HepG2 (cell line): ENCODE measurements at regions not wholly inside any gene's neighbourhood (a gene's known extent, or its start where the extent isn't known, plus 50 kb on each side); places are given as distances from the start of the nearest gene placed in this dataset.

ENCODE experiments used
- ATAC-seq: fragments of 200-7000 bp; cut with Tn5 transposase; 3 replicates; pipeline ENCODE4 v1.9.1; 2020; ENCODE audit warnings: mild to moderate bottlenecking, moderate library complexity
- BruUV-seq: library from RNA; stranded (reverse); fragments of 400-500 nt; replicated peaks from 2 replicates; lab custom pipeline; 2021; lab: Mats Ljungman, UMichigan
- CTCF ChIA-PET: fragments of 300-600 bp; formaldehyde crosslinking; extraction: SDS; loops from one replicate; lab custom pipeline; 2021; ENCODE audit warnings: low total read pairs, inconsistent platforms, low intra/inter-chr PET ratio; lab: Yijun Ruan, JAX
- POLR2A ChIA-PET: fragments of 350-600 bp; sonication (Branson Sonifier 250); formaldehyde crosslinking; loops from one replicate; lab custom pipeline; 2020; ENCODE audit warnings: antibody characterized with exemption, inconsistent platforms; lab: Yijun Ruan, JAX
- DNase-seq: peaks from one replicate; pipeline ENCODE4 v3.0.0-alpha.2; 2015; ENCODE audit warnings: low spot score
- FAIRE-seq: peaks from 3 replicates; lab custom pipeline; 2011; peaks lifted over from hg19 to GRCh38; lab: Jason Lieb, UNC
- H2AFZ ChIP-seq: one replicate; pipeline ENCODE4 v1.6.1; 2011; ENCODE audit warnings: low read length, inconsistent platforms
- H3K27ac ChIP-seq: fragments of 300-600 bp; 3 replicates; pipeline ENCODE4 v1.8.0; 2011; ENCODE audit warnings: mixed run types, mild to moderate bottlenecking, mixed read lengths, low read length, inconsistent platforms; ENCODE audit not compliant: insufficient read depth; ENCODE audit errors: extremely low read length
- H3K27me3 ChIP-seq, 2 experiments: fragments of 200-600 bp in 1 of 2; 2 replicates in 1 of 2; 3 replicates in 1 of 2; pipeline versions ENCODE4 v1.6.0 to v1.8.0; 2011; ENCODE audit warnings: low read length in 2 of 2, mild to moderate bottlenecking in 2 of 2, moderate library complexity in 2 of 2, inconsistent platforms in 1 of 2; ENCODE audit not compliant: insufficient read depth in 2 of 2, control insufficient read depth in 1 of 2
- H3K36me3 ChIP-seq, 2 experiments: fragments of 200-600 bp in 1 of 2; replicated peaks in 1 of 2; 2 replicates in 1 of 2; 3 replicates in 1 of 2; pipeline versions ENCODE4 v1.5.1 to v1.8.0; 2011; ENCODE audit warnings: low read length in 2 of 2, inconsistent platforms in 1 of 2; ENCODE audit not compliant: insufficient read depth in 2 of 2, control insufficient read depth in 1 of 2
- H3K4me1 ChIP-seq: 2 replicates; pipeline ENCODE4 v1.5.1; 2012; ENCODE audit warnings: low read length, inconsistent platforms; ENCODE audit not compliant: insufficient read depth
- H3K4me2 ChIP-seq: 2 replicates; pipeline ENCODE4 v1.6.0; 2011; ENCODE audit warnings: low read depth, low read length, inconsistent platforms
- H3K4me3 ChIP-seq, 3 experiments: fragments of 200-600 bp in 1 of 3; sonication (generic), shearing (Covaris generic) in 1 of 3; replicated peaks in 1 of 3; 2 replicates each; pipeline ENCODE4 v1.5.1; 2011 to 2016; ENCODE audit warnings: low read length in 3 of 3, inconsistent platforms in 2 of 3, low read depth in 2 of 3, mild to moderate bottlenecking in 2 of 3, control low read depth in 1 of 3, mixed read lengths in 1 of 3; ENCODE audit not compliant: insufficient read depth in 1 of 3
- H3K79me2 ChIP-seq: one replicate; pipeline ENCODE4 v1.6.1; 2011; ENCODE audit warnings: low read length, inconsistent platforms; ENCODE audit not compliant: insufficient read depth
- H3K9ac ChIP-seq: 2 replicates; pipeline ENCODE4 v1.6.0; 2011; ENCODE audit warnings: mild to moderate bottlenecking, low read depth, low read length, inconsistent platforms; ENCODE audit not compliant: insufficient read depth
- H3K9me3 ChIP-seq: 2 replicates; pipeline ENCODE4 v1.5.1; 2012; ENCODE audit warnings: mild to moderate bottlenecking, low read length
- H4K20me1 ChIP-seq: 2 replicates; pipeline ENCODE4 v1.6.0; 2011; ENCODE audit warnings: inconsistent platforms, mild to moderate bottlenecking, low read length, moderate library complexity; ENCODE audit not compliant: insufficient read depth
- ARNT ChIP-seq: fragments of 450-650 bp; IDR thresholded peaks from 2 replicates; pipeline ENCODE4 v1.6.1; 2017
- JDP2 ChIP-seq: sonication (generic); formaldehyde crosslinking; IDR thresholded peaks from 2 replicates; pipeline ENCODE4 v1.8.1; 2022; ENCODE audit warnings: missing genetic modification reagents, borderline replicate concordance
- KLF16 ChIP-seq, 2 experiments: sonication (generic) in 1 of 2; formaldehyde crosslinking in 1 of 2; IDR thresholded peaks; 2 replicates each; pipeline versions ENCODE4 v1.6.1 to v1.8.0; 2016 to 2023; ENCODE audit warnings: missing genetic modification reagents in 2 of 2, missing compliant biosample characterization in 1 of 2
- MAX ChIP-seq: IDR thresholded peaks from 2 replicates; pipeline ENCODE4 v1.6.1; 2012; ENCODE audit warnings: inconsistent platforms
- NFKB2 ChIP-seq: sonication (generic); formaldehyde crosslinking; IDR thresholded peaks from 2 replicates; pipeline ENCODE4 v1.4.0; 2020; ENCODE audit warnings: missing genetic modification reagents, borderline replicate concordance
- ZBTB10 ChIP-seq: sonication (generic); formaldehyde crosslinking; IDR thresholded peaks from 2 replicates; pipeline ENCODE4 v1.4.0; 2020; ENCODE audit warnings: missing genetic modification reagents, borderline replicate concordance
- ZBTB26 ChIP-seq: IDR thresholded peaks from 2 replicates; pipeline ENCODE4 v1.6.1; 2016; ENCODE audit warnings: missing compliant biosample characterization, missing genetic modification reagents, borderline replicate concordance
- ZBTB8A ChIP-seq: sonication (generic); formaldehyde crosslinking; IDR thresholded peaks from 2 replicates; pipeline ENCODE4 v1.4.0; 2020; ENCODE audit warnings: mild to moderate bottlenecking, low read depth, missing genetic modification reagents, borderline replicate concordance
- ZHX2 ChIP-seq, 2 experiments: sonication (generic) in 1 of 2; formaldehyde crosslinking in 1 of 2; IDR thresholded peaks; 2 replicates each; pipeline versions ENCODE4 v1.6.1 to v1.9.0; 2014 to 2022; ENCODE audit warnings: antibody characterized with exemption in 1 of 2, borderline replicate concordance in 1 of 2, inconsistent platforms in 1 of 2, low read depth in 1 of 2, missing genetic modification reagents in 1 of 2
- ZNF414 ChIP-seq: sonication (generic); formaldehyde crosslinking; IDR thresholded peaks from 2 replicates; pipeline ENCODE4 v1.5.0; 2020; ENCODE audit warnings: missing genetic modification reagents
- ZNF510 ChIP-seq: sonication (generic); formaldehyde crosslinking; IDR thresholded peaks from 2 replicates; pipeline ENCODE4 v1.4.0; 2020; ENCODE audit warnings: low read depth, mild to moderate bottlenecking, missing genetic modification reagents
- ZNF589 ChIP-seq: sonication (generic); formaldehyde crosslinking; conservative IDR thresholded peaks from 2 replicates; pipeline ENCODE4 v1.8.0; 2022; ENCODE audit warnings: mild to moderate bottlenecking, moderate library complexity, missing genetic modification reagents
- WGBS: methylation state at CpG from one replicate; pipeline ENCODE4 v1.1.6; 2017; ENCODE audit warnings: low lambda C conversion rate; 5-methylcytosine and 5-hydroxymethylcytosine counted together
- in situ Hi-C: cut with HindIII; loops from 2 replicates; pipeline ENCODE4 v1.10.0; 2017; ENCODE audit warnings: low pct_unique_long_range_greater_than_20kb; ENCODE audit not compliant: extremely low pct_ligation_motif_present
- intact Hi-C: fragments of 100-400 bp; cut with micrococcal nuclease; formaldehyde crosslinking; loops from one replicate; pipeline ENCODE4 v1.10.0; 2022; ENCODE audit not compliant: unreplicated experiment

- Histone ChIP-seq H3K27ac (no peak overlapping the region), H2AFZ (no peak overlapping the region), H3K9ac (no peak overlapping the region), H3K4me1 (no peaks in the 10 kb centered on the region), H3K79me2 (no peaks in the 10 kb centered on the region), H3K4me2 (no peak overlapping the region), H3K9me3 (no peaks in the 10 kb centered on the region), H3K36me3 (no peaks in the 10 kb centered on the region), H3K27me3 (0 out of 5 replicates have a peak, but pooled peaks cover 0 to 1% of the 10 kb centered on the region in 2 experiments), H4K20me1 (no peaks in the 10 kb centered on the region), H3K4me3 (no peak overlapping the region)
- ATAC-seq (no peak), DNase-seq (no peak), FAIRE-seq (no peak)
- in situ Hi-C loops = no loop called here
- CTCF ChIA-PET = no interaction called here
- no TSS peak for BruUV-seq
- intact Hi-C loops = no loop called here
- POLR2A ChIA-PET = no interaction called here
- WGBS = 20% methylated on average over 6 of the region's 6 CpGs
- TF ChIP-seq ZBTB10 (CRISPR knock-in tag) (no peak), ARNT (no peak), ZHX2 (IDR thresholded peaks at IDR 0.05; ENCODE audit: low read depth) (no peak), ZHX2 (CRISPR knock-in tag; IDR thresholded peaks at IDR 0.05; ENCODE audit: borderline replicate concordance) (no peak), ZNF510 (no peak), ZBTB26 (CRISPR knock-in tag) (no peak), KLF16 (CRISPR knock-in tag; IDR thresholded peaks at IDR 0.05) (no peak), NFKB2 (CRISPR knock-in tag) (no peak), ZNF414 (CRISPR knock-in tag) (no peak), ZBTB8A (no peak), JDP2 (no peak), MAX (no peak), ZNF589 (CRISPR knock-in tag) (no peak)
Measured at GRCh38 chr9:105972466-105973204, 278.3 kb downstream of the TMEM38B start.
